GM18499 (cell line): ENCODE measurements at regions not wholly inside any gene's neighbourhood (a gene's known extent, or its start where the extent isn't known, plus 50 kb on each side); places are given as distances from the start of the nearest gene placed in this dataset.
"Not testable (repeated sequence)": the region's sequence is repeated elsewhere in the genome, so short reads cannot be mapped to it uniquely, and the experiment has no call there.

Source experiments
- ATAC-seq: cut with Tn5 transposase; IDR thresholded peaks from one replicate; pipeline ENCODE4 v1.9.1; 2021; ENCODE audit warnings: moderate number of reproducible peaks; ENCODE audit not compliant: insufficient read depth, unreplicated experiment

- no peak for ATAC-seq
These were observed 81.8 kb upstream of the MAP3K1 start for GRCh38 chr5:56733580-56733979.

- ATAC-seq: no peak
These were observed 83.2 kb upstream of the MAP3K1 start for GRCh38 chr5:56732121-56732520.

- not testable (repeated sequence) for ATAC-seq
These were observed 83.9 kb upstream of the MAP3K1 start for GRCh38 chr5:56731473-56731872.

GRCh38 chr5:56729488-56729887, 85.9 kb upstream of the MAP3K1 start:
- ATAC-seq: no peak

GRCh38 chr5:56725711-56726411, 89.5 kb upstream of the MAP3K1 start:
- no peak for ATAC-seq

GRCh38 chr5:56724857-56725256, 90.5 kb upstream of the MAP3K1 start:
- ATAC-seq: not testable (repeated sequence)

- ATAC-seq: no peak
These were observed 93.0 kb upstream of the MAP3K1 start for GRCh38 chr5:56722317-56722716.

GRCh38 chr5:56717253-56717987, 97.9 kb upstream of the MAP3K1 start:
- ATAC-seq: no peak

GRCh38 chr5:56715986-56716385, 99.4 kb upstream of the MAP3K1 start:
- ATAC-seq: no peak

- no peak for ATAC-seq
These were observed 102.3 kb upstream of the MAP3K1 start for GRCh38 chr5:56712895-56713591.

GRCh38 chr5:56710826-56711590, 104.3 kb upstream of the MAP3K1 start:
- no peak for ATAC-seq

GRCh38 chr5:56706504-56706903, 108.8 kb upstream of the MAP3K1 start:
- ATAC-seq: no peak

GRCh38 chr5:56705217-56705616, 110.1 kb upstream of the MAP3K1 start:
- no peak for ATAC-seq

- no peak for ATAC-seq
These were observed 111.4 kb upstream of the MAP3K1 start for GRCh38 chr5:56703952-56704351.

- ATAC-seq: no peak
These were observed 114.6 kb upstream of the MAP3K1 start for GRCh38 chr5:56700711-56701110.

- ATAC-seq: no peak
These were observed 115.8 kb upstream of the MAP3K1 start for GRCh38 chr5:56699538-56699937.

GRCh38 chr5:56698463-56699381, 116.6 kb upstream of the MAP3K1 start:
- no peak for ATAC-seq

GRCh38 chr5:56696900-56697299, 118.4 kb upstream of the MAP3K1 start:
- ATAC-seq: no peak

GRCh38 chr5:56693220-56693579, 122.1 kb upstream of the MAP3K1 start:
- ATAC-seq: no peak
